Ecto neural progenitor cell (in vitro differentiated cells): ENCODE measurements at regions not wholly inside any gene's neighbourhood (a gene's known extent, or its start where the extent isn't known, plus 50 kb on each side); places are given as distances from the start of the nearest gene placed in this dataset.

Experiments
- DNase-seq: peaks from one replicate; pipeline ENCODE4 v3.0.0-alpha.2; 2018; ENCODE audit warnings: low spot score

- no peak for DNase-seq
Observed at GRCh38 chr11:11039208-11039965, 181.5 kb upstream of the ZBED5 start.

- no peak for DNase-seq
Observed at GRCh38 chr11:11038782-11039181, 180.9 kb upstream of the ZBED5 start.

GRCh38 chr11:11038352-11038751 lies 180.5 kb upstream of the ZBED5 start:
- no peak for DNase-seq

- no peak for DNase-seq
Observed at GRCh38 chr11:11036848-11037732, 179.2 kb upstream of the ZBED5 start.

- no peak for DNase-seq
Observed at GRCh38 chr11:11036185-11036847, 178.5 kb upstream of the ZBED5 start.

GRCh38 chr11:11035331-11035730 lies 177.5 kb upstream of the ZBED5 start:
- no peak for DNase-seq

GRCh38 chr11:11034476-11034875 lies 176.6 kb upstream of the ZBED5 start:
- DNase-seq: no peak

GRCh38 chr11:11032066-11032465 lies 174.2 kb upstream of the ZBED5 start:
- no peak for DNase-seq

- no peak for DNase-seq
Observed at GRCh38 chr11:11029027-11029426, 171.2 kb upstream of the ZBED5 start.

GRCh38 chr11:11028017-11028692 lies 170.3 kb upstream of the ZBED5 start:
- DNase-seq: peak; percentile 76

GRCh38 chr11:11027288-11027687 lies 169.4 kb upstream of the ZBED5 start:
- no peak for DNase-seq

GRCh38 chr11:11025087-11025486 lies 167.2 kb upstream of the ZBED5 start:
- DNase-seq: no peak

- no peak for DNase-seq
Observed at GRCh38 chr11:11022125-11022730, 164.4 kb upstream of the ZBED5 start.

GRCh38 chr11:11021563-11021962 lies 163.7 kb upstream of the ZBED5 start:
- DNase-seq: no peak

- DNase-seq: no peak
Observed at GRCh38 chr11:11020747-11021149, 162.9 kb upstream of the ZBED5 start.

GRCh38 chr11:11020219-11020726 lies 162.4 kb upstream of the ZBED5 start:
- DNase-seq: no peak

- no peak for DNase-seq
Observed at GRCh38 chr11:11016943-11017342, 159.1 kb upstream of the ZBED5 start.

GRCh38 chr11:11016068-11016467 lies 158.2 kb upstream of the ZBED5 start:
- DNase-seq: no peak

- no peak for DNase-seq
Observed at GRCh38 chr11:11011617-11012016, 153.8 kb upstream of the ZBED5 start.

GRCh38 chr11:11010624-11011127 lies 152.8 kb upstream of the ZBED5 start:
- peak; percentile 63 for DNase-seq

- DNase-seq: no peak
Observed at GRCh38 chr11:11009179-11009578, 151.3 kb upstream of the ZBED5 start.
